ENCODE measurements at regions not wholly inside any gene's neighbourhood (a gene's known extent, or its start where the extent isn't known, plus 50 kb on each side); places are given as distances from the start of the nearest gene placed in this dataset.
"Not testable (repeated sequence)": the region's sequence is repeated elsewhere in the genome, so short reads cannot be mapped to it uniquely, and the experiment has no call there.

- TF ChIP-seq, protein P1, sequence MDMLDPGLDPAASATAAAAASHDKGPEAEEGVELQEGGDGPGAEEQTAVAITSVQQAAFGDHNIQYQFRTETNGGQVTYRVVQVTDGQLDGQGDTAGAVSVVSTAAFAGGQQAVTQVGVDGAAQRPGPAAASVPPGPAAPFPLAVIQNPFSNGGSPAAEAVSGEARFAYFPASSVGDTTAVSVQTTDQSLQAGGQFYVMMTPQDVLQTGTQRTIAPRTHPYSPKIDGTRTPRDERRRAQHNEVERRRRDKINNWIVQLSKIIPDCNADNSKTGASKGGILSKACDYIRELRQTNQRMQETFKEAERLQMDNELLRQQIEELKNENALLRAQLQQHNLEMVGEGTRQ (IDR thresholded peaks at IDR 0.05; ENCODE audit: low read length): no peak
- TF ChIP-seq KDM5A (IDR thresholded peaks at IDR 0.05; ENCODE audit: low read length) (no peak), POLR2AphosphoS5 (IDR thresholded peaks at IDR 0.05; ENCODE audit: low read depth, low read length) (no peak), JUND (IDR thresholded peaks at IDR 0.05; ENCODE audit: low read length) (no peak), FOSL1 (IDR thresholded peaks at IDR 0.05; ENCODE audit: insufficient read depth, low read depth, low read length) (no peak), CTBP2 (IDR thresholded peaks at IDR 0.05; ENCODE audit: borderline replicate concordance, insufficient read depth, insufficient read length, low read length) (no peak), EZH2 (IDR thresholded peaks at IDR 0.05; ENCODE audit: low read depth, low read length, severe bottlenecking) (no peak), SP1 (IDR thresholded peaks at IDR 0.05; ENCODE audit: low read depth, low read length) (no peak), SUZ12 (IDR thresholded peaks at IDR 0.05; ENCODE audit: low read length) (no peak)
Observed at GRCh38 chr12:62196146-62196545, 64.1 kb upstream of the USP15 start (continued).

GRCh38 chr12:62202861-62203260 lies 57.3 kb upstream of the USP15 start:
- DNase-seq (ENCODE audit: low read depth in 1 of 2, low spot score in 2 of 2); H3K18ac ChIP-seq (ENCODE audit: extremely low read depth, low read length); H3K79me2 ChIP-seq (ENCODE audit: control insufficient read depth in 1 of 2, insufficient read depth in 2 of 2, low read length in 2 of 2); H2BK120ac ChIP-seq (replicated peaks; ENCODE audit: low read depth, low read length); H3K79me1 ChIP-seq (ENCODE audit: low read depth, low read length); H3K36me3 ChIP-seq (ENCODE audit: control insufficient read depth in 2 of 4, insufficient read depth in 4 of 4, low read length in 3 of 4); H3K9ac ChIP-seq (replicated peaks in 1 of 4; ENCODE audit: extremely low read depth in 1 of 4, low read depth in 3 of 4, low read length in 3 of 4); H3K27ac ChIP-seq (ENCODE audit: low read depth, low read length); H2AK5ac ChIP-seq (ENCODE audit: low read depth, low read length); H3K23ac ChIP-seq (ENCODE audit: insufficient read length); H4K91ac ChIP-seq (replicated peaks; ENCODE audit: insufficient read length, low read length); H2BK12ac ChIP-seq (ENCODE audit: low read depth, low read length); H3K4me1 ChIP-seq (replicated peaks in 1 of 4; ENCODE audit: control insufficient read depth in 3 of 4, insufficient read depth in 4 of 4, low read length in 3 of 4); H4K20me1 ChIP-seq (replicated peaks in 1 of 2; ENCODE audit: control insufficient read depth in 1 of 2, insufficient read depth in 2 of 2, low read length in 2 of 2); H3K56ac ChIP-seq (replicated peaks; ENCODE audit: insufficient read length, low read depth, low read length); H3K23me2 ChIP-seq (ENCODE audit: low read depth, low read length); FAIRE-seq; H3K4me3 ChIP-seq (ENCODE audit: extremely low read depth in 1 of 4, insufficient read depth in 2 of 4, low read depth in 3 of 4, low read length in 4 of 4); H2BK15ac ChIP-seq (ENCODE audit: low read length); H4K5ac ChIP-seq (ENCODE audit: insufficient read length, low read depth, low read length); H2BK5ac ChIP-seq (ENCODE audit: low read depth, low read length); H2BK20ac ChIP-seq (ENCODE audit: low read length); H3K4me2 ChIP-seq (ENCODE audit: insufficient read depth in 1 of 2, low read depth in 2 of 2, low read length in 2 of 2); H3K14ac ChIP-seq (ENCODE audit: insufficient read length); H2AFZ ChIP-seq (ENCODE audit: low read length); H3K27me3 ChIP-seq (replicated peaks in 1 of 4; ENCODE audit: control insufficient read depth in 3 of 4, extremely low read depth in 1 of 4, insufficient read depth in 3 of 4, low read length in 3 of 4); H3K4ac ChIP-seq (replicated peaks; ENCODE audit: insufficient read length, low read depth, low read length); POLR2A ChIA-PET (ENCODE audit: partially characterized antibody); H3K9me3 ChIP-seq (ENCODE audit: insufficient read depth in 2 of 2, low read depth in 1 of 2, low read length in 1 of 2); H4K8ac ChIP-seq (ENCODE audit: extremely low read depth, insufficient read depth, low read length): not testable (repeated sequence)
- CTCF ChIA-PET (ENCODE audit: partially characterized antibody): interaction anchor here (2.7 kb wide), 1 partner anchor 10 kb away, joined by 16 read pairs; a partner anchor contains a TSS
- 79% methylated on average over 3 of the region's 3 CpGs; no CpG with 5 or more reads in 1 of the 2 experiments for WGBS, 2 experiments (ENCODE audit: extremely low coverage in 1 of 2, insufficient coverage in 1 of 2, insufficient read length in 1 of 2, insufficient replicate concordance in 2 of 2, low coverage in 1 of 2, low lambda C conversion rate in 2 of 2, missing lambda C conversion rate in 1 of 2)
